HG03520 (cell line): ENCODE measurements at regions not wholly inside any gene's neighbourhood (a gene's known extent, or its start where the extent isn't known, plus 50 kb on each side); places are given as distances from the start of the nearest gene placed in this dataset.
"Not testable (repeated sequence)": the region's sequence is repeated elsewhere in the genome, so short reads cannot be mapped to it uniquely, and the experiment has no call there.

ENCODE experiments used
- ATAC-seq: cut with Tn5 transposase; IDR thresholded peaks from one replicate; pipeline ENCODE4 v1.9.1; 2021; ENCODE audit warnings: mild to moderate bottlenecking, moderate library complexity; ENCODE audit not compliant: unreplicated experiment

GRCh38 chr5:83889971-83890745, 169.5 kb upstream of the HAPLN1 start:
- ATAC-seq, result no peak

DNA sequence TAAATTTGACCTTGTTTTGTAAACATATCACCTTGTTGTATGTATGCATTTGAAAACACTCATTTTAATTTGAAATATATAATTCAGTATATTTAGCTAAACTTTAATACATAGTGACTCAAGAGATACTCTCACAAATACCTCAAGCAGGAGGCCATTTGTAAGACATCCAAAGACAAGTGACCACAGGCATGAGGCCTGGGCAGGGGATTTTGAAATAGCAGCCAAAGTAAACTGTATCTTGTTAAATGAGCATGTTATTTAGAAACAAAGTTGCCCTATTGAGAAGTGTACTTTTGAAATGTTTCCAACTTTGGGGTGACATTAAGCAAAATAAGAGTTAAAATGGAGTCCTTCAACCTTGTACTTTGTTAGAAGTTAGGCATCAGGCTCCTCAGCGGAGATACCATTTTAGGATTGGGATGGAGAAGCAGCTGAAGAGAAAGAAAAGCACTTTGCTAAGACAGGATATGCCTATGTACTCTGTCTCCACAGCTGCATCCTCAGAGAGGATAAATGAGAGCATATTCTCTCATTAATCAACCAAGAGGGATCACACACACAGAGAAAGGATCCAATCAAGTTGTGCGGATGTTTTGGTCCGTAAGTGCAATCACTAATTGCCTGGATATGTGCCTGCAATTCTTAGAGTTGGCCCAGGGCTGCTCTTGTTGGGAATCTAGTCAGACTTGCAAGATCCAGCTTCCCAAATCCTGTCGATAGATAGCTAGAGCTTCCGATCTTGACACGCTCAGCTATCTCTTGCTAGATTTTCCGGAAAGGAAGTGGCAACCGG, 157.5 kb upstream of the HAPLN1 start:
- ATAC-seq, result no peak

GRCh38 chr5:83871533-83872395, 151.1 kb upstream of the HAPLN1 start:
- ATAC-seq, result no peak

GRCh38 chr5:83866181-83866580, 145.5 kb upstream of the HAPLN1 start:
- ATAC-seq, result no peak

- ATAC-seq, result no peak
Observed at GRCh38 chr5:83865579-83865978, 144.9 kb upstream of the HAPLN1 start.

GRCh38 chr5:83864652-83865051, 144.0 kb upstream of the HAPLN1 start:
- peak; percentile 48 for ATAC-seq

GRCh38 chr5:83857341-83857740, 136.7 kb upstream of the HAPLN1 start:
- ATAC-seq, result no peak

DNA sequence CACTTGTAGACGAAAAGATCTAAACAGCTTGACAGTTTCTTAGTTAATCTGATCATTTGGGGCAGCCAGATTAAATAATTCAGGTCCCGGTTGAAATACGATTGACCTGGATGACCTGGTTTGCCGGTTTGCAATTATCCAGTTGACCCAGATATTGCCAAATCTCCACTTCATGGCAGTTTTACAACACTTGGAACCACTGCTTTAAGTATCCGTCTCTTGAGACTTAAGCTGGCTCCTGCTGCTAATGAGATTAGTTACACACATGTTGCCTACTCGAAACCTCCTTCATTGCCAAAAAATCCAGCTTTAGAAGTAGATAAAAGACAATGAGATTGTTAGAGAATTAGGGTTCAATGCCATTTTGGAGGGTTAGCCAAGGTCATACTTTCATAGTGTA, 136.2 kb upstream of the HAPLN1 start:
- ATAC-seq, result no peak

- ATAC-seq, result not testable (repeated sequence)
Observed at GRCh38 chr5:83850412-83850811, 129.8 kb upstream of the HAPLN1 start.

DNA sequence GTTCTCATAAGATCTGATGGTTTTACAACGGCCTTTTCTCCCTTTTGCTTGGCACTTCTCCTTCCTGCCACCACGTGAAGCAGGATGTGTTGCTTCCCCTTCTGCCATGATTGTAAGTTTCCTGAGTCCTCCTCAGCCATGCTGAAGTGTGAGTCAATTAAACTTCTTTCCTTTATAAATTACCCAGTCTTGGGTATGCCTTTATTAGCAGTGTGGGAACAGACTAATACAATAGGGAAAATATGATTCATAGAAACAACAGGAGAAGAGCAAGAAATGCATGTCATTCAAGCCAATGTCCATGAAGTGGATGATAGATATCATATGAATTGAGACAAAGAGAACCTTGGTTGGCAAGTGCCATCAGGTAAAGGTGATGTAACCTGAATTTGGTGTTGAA, 128.3 kb upstream of the HAPLN1 start:
- no peak for ATAC-seq

GRCh38 chr5:83846624-83847350, 126.1 kb upstream of the HAPLN1 start:
- no peak for ATAC-seq

GRCh38 chr5:83844449-83845068, 123.9 kb upstream of the HAPLN1 start:
- peak; percentile 97 for ATAC-seq

DNA sequence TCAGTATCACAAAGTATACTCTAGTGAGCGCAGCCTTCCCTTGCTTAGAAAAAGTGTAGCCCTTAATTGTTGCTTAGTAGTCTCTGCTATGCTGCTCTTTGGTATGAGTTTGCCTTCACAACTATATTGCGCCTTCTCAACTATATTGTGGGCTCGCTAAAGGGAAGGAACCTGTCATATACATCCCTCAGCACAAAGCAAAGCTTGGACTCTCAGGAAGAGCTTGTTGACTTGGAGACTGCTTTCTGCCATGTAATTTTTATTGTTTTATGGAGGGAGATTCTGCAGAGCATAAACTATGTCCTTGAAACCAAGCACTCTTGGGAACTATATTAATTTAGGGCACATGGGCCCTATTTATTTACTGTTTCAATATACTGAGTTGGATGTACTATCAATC, 119.1 kb upstream of the HAPLN1 start:
- ATAC-seq, result no peak

DNA sequence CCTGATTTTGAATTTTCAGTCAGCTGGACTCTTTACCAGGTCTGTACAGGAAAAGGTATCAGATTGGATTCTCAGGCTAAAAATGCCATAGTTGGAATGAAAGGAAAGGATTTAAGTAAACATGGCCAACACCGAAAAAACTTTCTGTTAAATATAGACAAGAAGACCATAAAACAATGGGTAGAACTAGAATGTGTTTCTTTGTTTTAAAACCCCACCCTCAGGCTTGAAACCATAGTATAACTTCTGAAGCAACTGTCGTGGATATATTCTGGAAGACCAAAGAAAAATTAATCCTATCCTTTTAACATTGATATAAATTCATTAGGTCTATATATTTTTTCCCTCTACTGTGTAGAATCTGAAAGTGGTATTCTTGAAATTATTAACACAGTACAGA, 118.6 kb upstream of the HAPLN1 start:
- ATAC-seq, result no peak

DNA sequence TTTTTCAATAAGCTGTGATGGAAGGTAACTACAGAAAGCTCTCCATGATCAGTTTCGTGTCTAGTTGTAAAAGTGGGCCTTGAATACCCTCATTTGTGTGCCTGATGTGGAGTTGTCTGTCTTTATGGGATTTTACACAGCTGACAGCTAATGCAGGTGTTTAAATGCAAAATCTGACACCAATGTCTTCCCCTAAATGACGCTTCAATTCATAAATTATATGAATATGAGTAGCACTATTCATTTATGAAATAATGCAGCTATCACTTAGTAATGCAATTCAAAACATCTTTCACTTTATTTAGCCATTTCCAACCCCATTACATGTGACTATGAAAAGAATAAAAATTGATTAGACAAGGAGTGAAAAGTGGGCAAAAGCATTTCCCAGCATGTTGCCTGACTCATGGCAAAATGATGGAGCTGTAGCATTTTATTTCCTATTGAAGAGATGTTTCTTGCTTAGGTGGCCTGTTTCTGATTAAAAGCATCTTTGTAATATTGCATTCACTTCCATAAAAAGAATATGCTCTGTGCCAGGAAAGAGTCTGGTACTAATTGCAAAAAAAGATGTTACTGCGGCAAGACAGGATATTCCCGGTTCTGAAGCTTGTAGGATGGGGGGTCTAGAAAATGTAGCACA, 116.7 kb upstream of the HAPLN1 start:
- ATAC-seq, result no peak

DNA sequence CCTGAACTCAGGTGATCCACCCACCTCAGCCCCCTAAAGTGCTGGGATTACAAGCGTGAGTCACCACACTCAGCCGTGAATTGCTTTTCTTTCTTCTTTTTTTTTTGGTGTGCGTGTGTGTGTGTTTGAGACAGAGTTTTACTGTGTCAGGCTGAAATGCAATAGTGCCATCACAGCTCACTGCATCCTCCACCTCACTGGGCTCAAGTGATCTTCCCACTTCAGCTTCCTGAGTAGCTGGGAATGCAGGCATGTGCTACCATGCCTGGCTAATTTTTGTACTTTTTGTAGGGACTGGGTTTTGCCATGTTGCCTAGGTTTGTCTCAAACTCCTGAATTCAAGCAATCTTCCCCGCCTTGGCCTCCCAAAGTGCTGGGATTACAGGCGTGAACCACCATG, 113.7 kb upstream of the HAPLN1 start:
- ATAC-seq, result no peak

DNA sequence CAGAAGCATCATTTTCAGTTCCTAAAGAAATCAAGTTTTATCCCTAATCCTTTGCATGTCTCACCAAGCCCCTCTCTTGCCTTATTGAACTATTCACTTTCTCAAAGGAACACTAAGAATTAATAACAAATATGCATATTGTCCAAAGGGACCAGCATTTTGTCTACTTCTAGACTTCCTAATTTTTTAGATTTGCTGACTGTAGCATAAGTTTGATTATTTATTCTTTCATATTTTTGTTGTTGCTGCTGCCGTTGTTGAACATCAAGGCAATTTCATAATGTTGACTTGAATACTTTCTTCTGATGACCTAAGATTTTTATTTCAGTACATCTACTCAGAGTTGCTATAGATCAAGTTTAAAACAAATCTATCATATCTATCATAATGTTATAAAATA, 111.2 kb upstream of the HAPLN1 start:
- ATAC-seq, result no peak

DNA sequence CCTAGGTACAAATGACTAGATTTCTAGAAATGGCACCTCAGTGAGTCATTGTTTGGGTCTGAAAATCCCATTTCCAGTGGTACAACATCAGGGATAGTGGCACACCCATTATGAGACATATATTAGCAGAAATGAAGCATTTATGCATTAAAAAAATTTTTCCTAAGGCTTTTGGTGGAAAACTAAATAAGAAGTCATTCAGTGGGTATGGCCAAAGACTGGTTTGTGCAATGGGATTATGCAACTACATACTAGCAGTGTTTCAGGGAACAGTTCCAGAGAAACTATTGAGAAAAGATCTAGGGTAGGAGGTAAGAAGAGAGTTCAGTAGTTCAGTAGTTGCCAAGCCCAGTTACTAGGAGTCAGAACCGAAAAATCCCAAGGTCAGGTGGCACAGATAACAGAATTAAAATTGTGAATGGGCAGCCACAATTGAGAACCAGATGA, 106.5 kb upstream of the HAPLN1 start:
- no peak for ATAC-seq

- peak; percentile 67 for ATAC-seq
Observed at GRCh38 chr5:83817591-83817990, 96.9 kb upstream of the HAPLN1 start.

GRCh38 chr5:83815661-83816060, 95.0 kb upstream of the HAPLN1 start:
- no peak for ATAC-seq
